ENCODE measurements at regions not wholly inside any gene's neighbourhood (a gene's known extent, or its start where the extent isn't known, plus 50 kb on each side); places are given as distances from the start of the nearest gene placed in this dataset.

GRCh38 chr2:67841711-67842110 lies 221.1 kb downstream of the C1D start:
- TF ChIP-seq CTCF (IDR thresholded peaks at IDR 0.05; ENCODE audit: extremely low read depth in 1 of 2, insufficient read depth in 1 of 2, low read depth in 1 of 2, low read length in 2 of 2), result no peak
- no peak for TF ChIP-seq POLR2A (IDR thresholded peaks at IDR 0.05; ENCODE audit: low read depth, low read length)
- TF ChIP-seq POLR2AphosphoS5 (IDR thresholded peaks at IDR 0.05; ENCODE audit: insufficient read depth, low read depth, low read length), result no peak
- no peak for TF ChIP-seq EZH2 (IDR thresholded peaks at IDR 0.05; ENCODE audit: borderline replicate concordance, low read depth, low read length, severe bottlenecking)
- TF ChIP-seq JUN (IDR thresholded peaks at IDR 0.05; ENCODE audit: borderline replicate concordance, insufficient read depth, insufficient read length, low read depth), result no peak
- TF ChIP-seq MYC (IDR thresholded peaks at IDR 0.05; ENCODE audit: low read depth, low read length), result no peak
- TF ChIP-seq GATA2 (IDR thresholded peaks at IDR 0.05; ENCODE audit: insufficient read depth, insufficient read length, low read depth, low read length), result no peak
